Neuronal stem cell (in vitro differentiated cells): ENCODE measurements at regions not wholly inside any gene's neighbourhood (a gene's known extent, or its start where the extent isn't known, plus 50 kb on each side); places are given as distances from the start of the nearest gene placed in this dataset.
"Not testable (repeated sequence)": the region's sequence is repeated elsewhere in the genome, so short reads cannot be mapped to it uniquely, and the experiment has no call there.

ENCODE experiments used
- DNase-seq: peaks from one replicate; pipeline ENCODE4 v3.0.0-alpha.2; 2013; ENCODE audit warnings: low spot score
- H2AFZ ChIP-seq: one replicate; pipeline ENCODE4 v1.6.1; 2013; ENCODE audit warnings: mild to moderate bottlenecking, low read length, inconsistent platforms
- H2AK5ac ChIP-seq: 2 replicates; pipeline ENCODE4 v1.6.1; 2013; ENCODE audit warnings: low read depth, mild to moderate bottlenecking, inconsistent platforms, low read length, moderate library complexity, mixed read lengths
- H2BK120ac ChIP-seq: 2 replicates; pipeline ENCODE4 v1.6.1; 2013; ENCODE audit warnings: low read depth, mild to moderate bottlenecking, inconsistent platforms, low read length, moderate library complexity, mixed read lengths
- H2BK12ac ChIP-seq: one replicate; pipeline ENCODE4 v1.6.1; 2013; ENCODE audit warnings: low read length, inconsistent platforms
- H2BK15ac ChIP-seq: 2 replicates; pipeline ENCODE4 v1.6.1; 2013; ENCODE audit warnings: mild to moderate bottlenecking, low read length, inconsistent platforms, mixed read lengths
- H2BK5ac ChIP-seq: one replicate; pipeline ENCODE4 v1.6.1; 2013; ENCODE audit warnings: inconsistent platforms, mild to moderate bottlenecking, low read length, moderate library complexity
- H3K14ac ChIP-seq: one replicate; pipeline ENCODE4 v1.6.1; 2013; ENCODE audit warnings: low read length, inconsistent platforms
- H3K18ac ChIP-seq: 2 replicates; pipeline ENCODE4 v1.6.1; 2013; ENCODE audit warnings: low read length, inconsistent platforms
- H3K23ac ChIP-seq: 2 replicates; pipeline ENCODE4 v1.6.1; 2013; ENCODE audit warnings: low read depth, mild to moderate bottlenecking, mixed read lengths, low read length, inconsistent platforms; ENCODE audit not compliant: poor library complexity
- H3K27ac ChIP-seq: replicated peaks from 3 replicates; pipeline ENCODE4 v1.5.1; 2013; ENCODE audit warnings: low read length, inconsistent platforms
- H3K27me3 ChIP-seq, 3 experiments: 2 replicates each; pipeline ENCODE4 v1.6.1; 2013; ENCODE audit warnings: low read length in 3 of 3, mild to moderate bottlenecking in 2 of 3, inconsistent platforms in 1 of 3, low read depth in 1 of 3, mixed read lengths in 1 of 3, moderate library complexity in 1 of 3; ENCODE audit not compliant: control insufficient read depth in 3 of 3, insufficient read depth in 3 of 3
- H3K36me3 ChIP-seq, 2 donors: replicated peaks in 1 of 2; 2 replicates each; pipeline ENCODE4 v1.6.1; 2013; ENCODE audit warnings: low read length in 2 of 2; ENCODE audit not compliant: control insufficient read depth in 2 of 2, insufficient read depth in 2 of 2
- H3K4ac ChIP-seq: 2 replicates; pipeline ENCODE4 v1.6.1; 2013; ENCODE audit warnings: inconsistent platforms, mild to moderate bottlenecking, low read length, moderate library complexity
- H3K4me1 ChIP-seq, 2 donors: 1 replicate in 1 of 2; 2 replicates in 1 of 2; pipeline ENCODE4 v1.6.1; 2013; ENCODE audit warnings: low read length in 2 of 2, low read depth in 1 of 2; ENCODE audit not compliant: control insufficient read depth in 2 of 2, insufficient read depth in 1 of 2
- H3K4me2 ChIP-seq: one replicate; pipeline ENCODE4 v1.6.1; 2013; ENCODE audit warnings: mild to moderate bottlenecking, low read length, inconsistent platforms; ENCODE audit not compliant: insufficient read depth, poor library complexity, severe bottlenecking
- H3K4me3 ChIP-seq, 2 donors: 2 replicates each; pipeline ENCODE4 v1.5.1; 2013; ENCODE audit warnings: low read length in 2 of 2, mild to moderate bottlenecking in 2 of 2, inconsistent platforms in 1 of 2, moderate library complexity in 1 of 2
- H3K79me1 ChIP-seq: one replicate; pipeline ENCODE4 v1.6.1; 2013; ENCODE audit warnings: low read depth, mild to moderate bottlenecking, inconsistent platforms, low read length, moderate library complexity
- H3K9ac ChIP-seq: one replicate; pipeline ENCODE4 v1.6.1; 2013; ENCODE audit warnings: mild to moderate bottlenecking, low read depth, low read length, inconsistent platforms; ENCODE audit not compliant: poor library complexity
- H3K9me3 ChIP-seq, 2 donors: replicated peaks in 1 of 2; 2 replicates each; pipeline versions ENCODE3 to v1.6.1; 2013; ENCODE audit warnings: low read length in 2 of 2, mild to moderate bottlenecking in 2 of 2, inconsistent platforms in 1 of 2, low read depth in 1 of 2, mixed read lengths in 1 of 2, moderate library complexity in 1 of 2; ENCODE audit not compliant: control insufficient read depth in 2 of 2, insufficient read depth in 1 of 2
- H4K8ac ChIP-seq: one replicate; pipeline ENCODE4 v1.6.1; 2013; ENCODE audit warnings: low read depth, mild to moderate bottlenecking, inconsistent platforms, low read length, moderate library complexity
- H4K91ac ChIP-seq: one replicate; pipeline ENCODE4 v1.6.1; 2013; ENCODE audit warnings: low read length, low read depth, mild to moderate bottlenecking, inconsistent platforms; ENCODE audit not compliant: poor library complexity
- WGBS, 2 donors: extraction: QIAGEN DNeasy Blood & Tissue Kit; methylation state at CpG; one replicate each; pipeline ENCODE4 v1.1.7; 2013; ENCODE audit warnings: missing lambda C conversion rate in 2 of 2, mixed read lengths in 1 of 2; ENCODE audit not compliant: insufficient read length in 2 of 2, insufficient replicate concordance in 1 of 2; ENCODE audit errors: extremely low coverage in 2 of 2; 5-methylcytosine and 5-hydroxymethylcytosine counted together

GRCh38 chr1:157209514-157209913 is 71.3 kb upstream of the ETV3 start:
- H3K4me3 ChIP-seq: no peak overlapping the region
- H3K4me2 ChIP-seq: no peak overlapping the region
- H3K27ac ChIP-seq: no peak overlapping the region
- H3K4me1 ChIP-seq: peaks cover 0 to 5% of the 10 kb centered on the region in 2 donors
- H3K9ac ChIP-seq: no peak overlapping the region
- H3K23ac ChIP-seq: no peak overlapping the region
- no peaks in the 10 kb centered on the region for H3K9me3 ChIP-seq
- H3K4ac ChIP-seq: no peak overlapping the region
- no peak overlapping the region for H4K91ac ChIP-seq
- H2BK12ac ChIP-seq: no peak overlapping the region
- H3K79me1 ChIP-seq: no peaks in the 10 kb centered on the region
- H2AFZ ChIP-seq: no peak overlapping the region
- no peak for DNase-seq
- no peak overlapping the region for H2BK120ac ChIP-seq
- no peak overlapping the region for H2BK15ac ChIP-seq
- no CpG with 5 or more reads among the region's 2 CpGs for WGBS, 2 donors
- H4K8ac ChIP-seq: no peak overlapping the region
- H3K36me3 ChIP-seq: no peaks in the 10 kb centered on the region
- H2AK5ac ChIP-seq: no peak overlapping the region
- H3K18ac ChIP-seq: no peak overlapping the region
- no peak overlapping the region for H2BK5ac ChIP-seq
- H3K14ac ChIP-seq: no peak overlapping the region
- no peaks in the 10 kb centered on the region for H3K27me3 ChIP-seq

- not testable (repeated sequence) for H2BK120ac ChIP-seq, H3K9ac ChIP-seq, H3K79me1 ChIP-seq, H3K9me3 ChIP-seq, H3K4ac ChIP-seq, H4K8ac ChIP-seq, H3K27ac ChIP-seq, H2BK5ac ChIP-seq, H2BK12ac ChIP-seq, DNase-seq, H3K27me3 ChIP-seq, H2BK15ac ChIP-seq, H3K14ac ChIP-seq, H3K18ac ChIP-seq, H3K36me3 ChIP-seq, H3K4me3 ChIP-seq, H2AFZ ChIP-seq, H4K91ac ChIP-seq, H2AK5ac ChIP-seq, H3K23ac ChIP-seq, H3K4me2 ChIP-seq, H3K4me1 ChIP-seq
- no CpG with 5 or more reads among the region's 3 CpGs for WGBS, 2 donors
These were observed 67.8 kb upstream of the ETV3 start for GRCh38 chr1:157205982-157206381.

DNA sequence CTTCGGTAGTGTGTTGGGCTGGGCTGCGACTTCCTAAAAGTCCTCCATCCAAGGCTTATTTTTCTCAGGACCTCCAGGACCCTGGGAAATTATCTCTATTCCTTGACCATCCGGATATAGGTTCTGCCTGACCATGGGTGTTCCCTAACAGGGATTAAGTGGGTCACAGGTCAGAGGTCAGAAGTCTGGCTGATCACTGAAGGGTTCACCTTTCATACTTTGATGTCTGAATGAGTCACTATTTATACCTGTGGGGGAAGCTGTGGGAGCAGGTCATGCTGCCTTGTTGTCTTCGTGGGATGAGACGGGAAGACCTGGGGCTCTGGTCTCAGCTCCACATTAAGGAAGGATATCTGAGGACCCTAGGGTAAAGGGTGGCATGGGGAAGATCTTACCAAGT is 65.0 kb upstream of the ETV3 start:
- Histone ChIP-seq H3K14ac (no peak overlapping the region), H3K79me1 (no peaks in the 10 kb centered on the region), H3K18ac (no peak overlapping the region), H2BK120ac (no peak overlapping the region), H3K4me2 (no peak overlapping the region), H2AFZ (no peak overlapping the region), H2BK15ac (no peak overlapping the region), H3K4me3 (no peak overlapping the region), H2BK5ac (no peak overlapping the region), H3K27me3 (peaks cover 0 to 5% (median 0%) of the 10 kb centered on the region in 3 experiments), H2AK5ac (no peak overlapping the region), H3K23ac (no peak overlapping the region), H3K9me3 (peaks cover 0 to 2% of the 10 kb centered on the region in 2 donors), H3K27ac (no peak overlapping the region), H3K36me3 (no peaks in the 10 kb centered on the region), H4K8ac (no peak overlapping the region), H3K4me1 (peaks cover 0 to 2% of the 10 kb centered on the region in 2 donors), H3K9ac (no peak overlapping the region), H4K91ac (no peak overlapping the region), H2BK12ac (no peak overlapping the region), H3K4ac (no peak overlapping the region)
- DNase-seq: no peak
- no CpG with 5 or more reads among the region's 5 CpGs for WGBS, 2 donors

DNA sequence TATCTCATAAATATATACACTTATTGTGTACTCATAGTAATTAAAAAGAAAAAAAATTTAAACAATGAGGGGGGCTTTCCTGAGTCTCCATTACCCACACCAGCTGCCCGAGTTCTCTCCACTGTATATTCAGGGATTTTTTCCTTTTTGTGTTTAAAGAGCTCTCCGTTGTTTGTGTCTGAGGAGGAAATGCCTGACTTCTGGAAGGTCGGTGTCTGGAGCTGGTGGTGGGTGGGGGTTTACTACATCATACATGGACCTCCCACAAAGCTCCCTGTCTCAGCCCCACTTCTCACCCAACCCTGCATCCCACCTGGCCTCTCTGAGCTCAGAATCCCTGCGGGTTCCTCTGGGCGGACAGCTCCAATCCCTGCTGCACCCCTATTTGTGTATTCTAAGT is 64.1 kb upstream of the ETV3 start:
- no peak overlapping the region for H3K23ac ChIP-seq
- H3K4me1 ChIP-seq: no peaks in the 10 kb centered on the region
- H3K4me2 ChIP-seq: no peak overlapping the region
- H3K9ac ChIP-seq: no peak overlapping the region
- H3K27me3 ChIP-seq: peaks cover 0 to 9% (median 0%) of the 10 kb centered on the region in 3 experiments
- H2BK120ac ChIP-seq: no peak overlapping the region
- H2AFZ ChIP-seq: no peak overlapping the region
- no peak overlapping the region for H3K27ac ChIP-seq
- H3K4me3 ChIP-seq: no peak overlapping the region
- no peak overlapping the region for H4K8ac ChIP-seq
- H2BK15ac ChIP-seq: no peak overlapping the region
- no peak for DNase-seq
- H3K36me3 ChIP-seq: no peaks in the 10 kb centered on the region
- no peak overlapping the region for H2BK12ac ChIP-seq
- H2BK5ac ChIP-seq: no peak overlapping the region
- no peak overlapping the region for H2AK5ac ChIP-seq
- no peaks in the 10 kb centered on the region for H3K79me1 ChIP-seq
- H3K14ac ChIP-seq: no peak overlapping the region
- no peak overlapping the region for H3K18ac ChIP-seq
- no peak overlapping the region for H3K4ac ChIP-seq
- no peak overlapping the region for H4K91ac ChIP-seq
- WGBS, 2 donors: no CpG with 5 or more reads among the region's 5 CpGs
- peaks cover 0 to 2% of the 10 kb centered on the region in 2 donors for H3K9me3 ChIP-seq
